Neural cell (in vitro differentiated cells): ENCODE measurements at regions not wholly inside any gene's neighbourhood (a gene's known extent, or its start where the extent isn't known, plus 50 kb on each side); places are given as distances from the start of the nearest gene placed in this dataset.

Source experiments
- H2AFZ ChIP-seq: fragments of 200-600, 300-800 bp; sonication (generic), shearing (Covaris generic); 2 replicates; pipeline ENCODE4 v1.6.0; 2014; ENCODE audit warnings: low read depth, mild to moderate bottlenecking, antibody characterized with exemption, low read length, moderate library complexity
- H3F3A ChIP-seq: fragments of 200-600 bp; shearing (Covaris generic); 2 replicates; pipeline ENCODE4 v1.6.1; 2016; ENCODE audit warnings: mild to moderate bottlenecking, moderate library complexity, mixed read lengths, antibody characterized with exemption, low read length; ENCODE audit not compliant: insufficient read depth, poor library complexity, severe bottlenecking
- H3K27ac ChIP-seq: fragments of 200-600, 300-800 bp; sonication (generic), shearing (Covaris generic); 2 replicates; pipeline ENCODE4 v1.5.1; 2014; ENCODE audit warnings: mild to moderate bottlenecking, low read length, moderate library complexity
- H3K27me3 ChIP-seq: fragments of 300-800, 200-600 bp; sonication (generic), shearing (Covaris generic); 2 replicates; pipeline ENCODE4 v1.6.0; 2014; ENCODE audit warnings: mild to moderate bottlenecking, low read depth, low read length, moderate library complexity; ENCODE audit not compliant: insufficient read depth
- H3K36me3 ChIP-seq: fragments of 300-800, 200-600 bp; sonication (generic), shearing (Covaris generic); 2 replicates; pipeline ENCODE4 v1.5.1; 2014; ENCODE audit warnings: mild to moderate bottlenecking, antibody characterized with exemption, low read length, moderate library complexity; ENCODE audit not compliant: insufficient read depth
- H3K4me2 ChIP-seq: fragments of 300-800, 200-600 bp; sonication (generic), shearing (Covaris generic); 2 replicates; pipeline ENCODE4 v1.6.0; 2014; ENCODE audit warnings: mild to moderate bottlenecking, low read length
- H3K4me3 ChIP-seq: fragments of 300-800, 200-600 bp; sonication (generic), shearing (Covaris generic); 2 replicates; pipeline ENCODE4 v1.5.1; 2014; ENCODE audit warnings: mild to moderate bottlenecking, low read length, moderate library complexity
- H3K79me2 ChIP-seq: fragments of 200-600 bp; shearing (Covaris generic); replicated peaks from 2 replicates; pipeline ENCODE4 v1.6.0; 2014; ENCODE audit warnings: mild to moderate bottlenecking, low read length, moderate library complexity; ENCODE audit not compliant: insufficient read depth
- H3K9ac ChIP-seq: fragments of 300-800, 200-600 bp; sonication (generic), shearing (Covaris generic); 2 replicates; pipeline ENCODE4 v1.6.1; 2016; ENCODE audit warnings: mild to moderate bottlenecking, low read length, mixed read lengths
- H3K9me2 ChIP-seq: fragments of 200-600 bp; shearing (Covaris generic); 2 replicates; pipeline ENCODE4 v1.6.1; 2016; ENCODE audit warnings: mild to moderate bottlenecking, low read length, mixed read lengths; ENCODE audit not compliant: insufficient read depth
- H3K9me3 ChIP-seq: fragments of 200-600, 300-800 bp; sonication (generic), shearing (Covaris generic); 2 replicates; pipeline ENCODE4 v1.6.1; 2016; ENCODE audit warnings: mild to moderate bottlenecking, mixed run types, low read length, moderate library complexity, mixed read lengths
- H4K20me1 ChIP-seq: fragments of 200-600 bp; shearing (Covaris generic); 2 replicates; pipeline ENCODE4 v1.6.1; 2016; ENCODE audit warnings: mild to moderate bottlenecking, mixed run types; ENCODE audit not compliant: insufficient read depth
- EP300 ChIP-seq: fragments of 450-650 bp; conservative IDR thresholded peaks from 2 replicates; pipeline ENCODE4 v1.6.1; 2014; ENCODE audit warnings: antibody characterized with exemption, mild to moderate bottlenecking, moderate library complexity; ENCODE audit not compliant: poor library complexity, severe bottlenecking
- EZH2 ChIP-seq: fragments of 200-600, 300-800 bp; shearing (Covaris generic), sonication (generic); IDR thresholded peaks from 2 replicates; pipeline ENCODE4 v1.6.1; 2014; ENCODE audit warnings: antibody characterized with exemption, low read length, borderline replicate concordance, mild to moderate bottlenecking; ENCODE audit not compliant: insufficient read depth, poor library complexity, severe bottlenecking
- MXI1 ChIP-seq: fragments of 450-650 bp; conservative IDR thresholded peaks from 2 replicates; pipeline ENCODE4 v1.6.1; 2014; ENCODE audit warnings: antibody characterized with exemption, mild to moderate bottlenecking; ENCODE audit not compliant: poor library complexity, severe bottlenecking
- POLR2AphosphoS5 ChIP-seq: IDR thresholded peaks from 2 replicates; pipeline ENCODE4 v1.6.1; 2012
- RAD21 ChIP-seq: fragments of 450-650 bp; conservative IDR thresholded peaks from 2 replicates; pipeline ENCODE4 v1.6.1; 2014; ENCODE audit warnings: antibody characterized with exemption, mild to moderate bottlenecking, moderate library complexity
- SMC3 ChIP-seq: fragments of 450-650 bp; conservative IDR thresholded peaks from 2 replicates; pipeline ENCODE4 v1.6.1; 2014; ENCODE audit warnings: antibody characterized with exemption, mild to moderate bottlenecking, moderate library complexity; ENCODE audit not compliant: poor library complexity
- TAF1 ChIP-seq: IDR thresholded peaks from 2 replicates; pipeline ENCODE4 v1.6.1; 2012; ENCODE audit warnings: low read depth
- TF ChIP-seq, protein P1 (sequence below): fragments of 450-650 bp; IDR thresholded peaks from 2 replicates; pipeline ENCODE4 v1.5.1; 2014; ENCODE audit warnings: antibody characterized with exemption, mild to moderate bottlenecking, moderate library complexity; ENCODE audit not compliant: poor library complexity, severe bottlenecking
- TF ChIP-seq, protein P2 (sequence below): IDR thresholded peaks from 2 replicates; pipeline ENCODE4 v1.6.1; 2012; ENCODE audit warnings: borderline replicate concordance

DNA sequence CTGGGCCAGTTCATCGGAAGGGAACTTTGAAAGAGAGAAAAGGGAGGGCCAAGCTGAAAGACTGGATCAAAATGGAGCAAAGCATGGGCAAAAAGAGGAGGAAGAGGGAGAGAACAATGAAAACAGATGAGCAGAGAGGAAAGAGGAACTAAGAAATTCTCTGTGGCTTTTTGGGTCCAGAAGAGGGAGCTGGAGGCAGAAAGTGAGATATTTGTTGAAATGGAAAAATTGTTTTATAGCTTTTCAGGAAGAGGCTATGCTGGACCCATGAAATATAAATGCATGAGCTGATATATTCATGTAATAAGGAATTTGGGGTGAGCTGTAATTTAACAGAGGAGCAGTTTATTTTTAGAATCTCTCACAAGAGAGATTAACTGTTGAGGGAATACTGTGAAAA lies 457.3 kb downstream of the DMAC1 start:
- Histone ChIP-seq H3K9ac (no peak overlapping the region), H3K79me2 (no peaks in the 10 kb centered on the region), H3K9me3 (no peaks in the 10 kb centered on the region), H3K4me2 (no peak overlapping the region), H3F3A (no peaks in the 10 kb centered on the region), H3K27ac (no peak overlapping the region), H3K9me2 (no peaks in the 10 kb centered on the region), H4K20me1 (no peaks in the 10 kb centered on the region), H3K27me3 (no peaks in the 10 kb centered on the region), H3K36me3 (no peaks in the 10 kb centered on the region), H2AFZ (no peak overlapping the region), H3K4me3 (no peak overlapping the region)
- TF ChIP-seq, protein P1, sequence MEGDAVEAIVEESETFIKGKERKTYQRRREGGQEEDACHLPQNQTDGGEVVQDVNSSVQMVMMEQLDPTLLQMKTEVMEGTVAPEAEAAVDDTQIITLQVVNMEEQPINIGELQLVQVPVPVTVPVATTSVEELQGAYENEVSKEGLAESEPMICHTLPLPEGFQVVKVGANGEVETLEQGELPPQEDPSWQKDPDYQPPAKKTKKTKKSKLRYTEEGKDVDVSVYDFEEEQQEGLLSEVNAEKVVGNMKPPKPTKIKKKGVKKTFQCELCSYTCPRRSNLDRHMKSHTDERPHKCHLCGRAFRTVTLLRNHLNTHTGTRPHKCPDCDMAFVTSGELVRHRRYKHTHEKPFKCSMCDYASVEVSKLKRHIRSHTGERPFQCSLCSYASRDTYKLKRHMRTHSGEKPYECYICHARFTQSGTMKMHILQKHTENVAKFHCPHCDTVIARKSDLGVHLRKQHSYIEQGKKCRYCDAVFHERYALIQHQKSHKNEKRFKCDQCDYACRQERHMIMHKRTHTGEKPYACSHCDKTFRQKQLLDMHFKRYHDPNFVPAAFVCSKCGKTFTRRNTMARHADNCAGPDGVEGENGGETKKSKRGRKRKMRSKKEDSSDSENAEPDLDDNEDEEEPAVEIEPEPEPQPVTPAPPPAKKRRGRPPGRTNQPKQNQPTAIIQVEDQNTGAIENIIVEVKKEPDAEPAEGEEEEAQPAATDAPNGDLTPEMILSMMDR = peak; percentile 43
- TF ChIP-seq EP300 (no peak), TAF1 (no peak), EZH2 (no peak), RAD21 (peak; percentile 50), MXI1 (no peak), POLR2AphosphoS5 (no peak), SMC3 (peak; percentile 45)
- TF ChIP-seq, protein P2, sequence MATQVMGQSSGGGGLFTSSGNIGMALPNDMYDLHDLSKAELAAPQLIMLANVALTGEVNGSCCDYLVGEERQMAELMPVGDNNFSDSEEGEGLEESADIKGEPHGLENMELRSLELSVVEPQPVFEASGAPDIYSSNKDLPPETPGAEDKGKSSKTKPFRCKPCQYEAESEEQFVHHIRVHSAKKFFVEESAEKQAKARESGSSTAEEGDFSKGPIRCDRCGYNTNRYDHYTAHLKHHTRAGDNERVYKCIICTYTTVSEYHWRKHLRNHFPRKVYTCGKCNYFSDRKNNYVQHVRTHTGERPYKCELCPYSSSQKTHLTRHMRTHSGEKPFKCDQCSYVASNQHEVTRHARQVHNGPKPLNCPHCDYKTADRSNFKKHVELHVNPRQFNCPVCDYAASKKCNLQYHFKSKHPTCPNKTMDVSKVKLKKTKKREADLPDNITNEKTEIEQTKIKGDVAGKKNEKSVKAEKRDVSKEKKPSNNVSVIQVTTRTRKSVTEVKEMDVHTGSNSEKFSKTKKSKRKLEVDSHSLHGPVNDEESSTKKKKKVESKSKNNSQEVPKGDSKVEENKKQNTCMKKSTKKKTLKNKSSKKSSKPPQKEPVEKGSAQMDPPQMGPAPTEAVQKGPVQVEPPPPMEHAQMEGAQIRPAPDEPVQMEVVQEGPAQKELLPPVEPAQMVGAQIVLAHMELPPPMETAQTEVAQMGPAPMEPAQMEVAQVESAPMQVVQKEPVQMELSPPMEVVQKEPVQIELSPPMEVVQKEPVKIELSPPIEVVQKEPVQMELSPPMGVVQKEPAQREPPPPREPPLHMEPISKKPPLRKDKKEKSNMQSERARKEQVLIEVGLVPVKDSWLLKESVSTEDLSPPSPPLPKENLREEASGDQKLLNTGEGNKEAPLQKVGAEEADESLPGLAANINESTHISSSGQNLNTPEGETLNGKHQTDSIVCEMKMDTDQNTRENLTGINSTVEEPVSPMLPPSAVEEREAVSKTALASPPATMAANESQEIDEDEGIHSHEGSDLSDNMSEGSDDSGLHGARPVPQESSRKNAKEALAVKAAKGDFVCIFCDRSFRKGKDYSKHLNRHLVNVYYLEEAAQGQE = no peak

DNA sequence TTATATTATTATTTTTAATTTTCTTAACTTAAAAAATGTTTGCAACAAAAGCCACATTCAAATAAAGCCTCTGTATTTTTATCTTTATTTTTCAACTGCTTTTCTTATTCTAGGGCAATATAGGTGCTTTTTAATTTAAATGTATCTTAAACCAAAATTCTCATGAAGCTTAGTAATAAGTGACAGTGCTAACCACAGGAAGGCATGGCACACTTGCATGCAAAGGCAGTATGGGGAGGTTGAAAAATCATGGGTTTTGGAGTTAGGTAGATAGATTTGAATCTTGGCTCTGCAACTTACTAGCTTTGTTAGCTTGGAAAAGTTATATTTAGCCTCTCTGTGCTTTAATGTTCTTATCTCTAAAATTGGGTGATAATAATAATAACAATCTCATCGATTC lies 458.0 kb downstream of the DMAC1 start:
- Histone ChIP-seq H2AFZ (no peak overlapping the region), H3K4me2 (no peak overlapping the region)

More for the DNA sequence above, 458.0 kb downstream of the DMAC1 start:
- Histone ChIP-seq H3K4me3 (no peak overlapping the region), H3F3A (no peaks in the 10 kb centered on the region), H3K9me2 (no peaks in the 10 kb centered on the region), H4K20me1 (no peaks in the 10 kb centered on the region), H3K9me3 (no peaks in the 10 kb centered on the region), H3K79me2 (no peaks in the 10 kb centered on the region), H3K36me3 (no peaks in the 10 kb centered on the region), H3K9ac (no peak overlapping the region), H3K27ac (no peak overlapping the region), H3K27me3 (no peaks in the 10 kb centered on the region)
- TF ChIP-seq EP300 (no peak), SMC3 (no peak)
- TF ChIP-seq, protein P1 = no peak
